Duodenal mucosa (tissue), 2 donors: ENCODE measurements at regions not wholly inside any gene's neighbourhood (a gene's known extent, or its start where the extent isn't known, plus 50 kb on each side); places are given as distances from the start of the nearest gene placed in this dataset.

Source experiments
- H3K27ac ChIP-seq: one replicate; pipeline ENCODE4 v1.7.0; 2013; ENCODE audit warnings: low read depth, low read length
- H3K27me3 ChIP-seq, 2 donors: one replicate each; pipeline ENCODE4 v1.7.0; 2013; ENCODE audit warnings: low read length in 2 of 2, control low read depth in 1 of 2; ENCODE audit not compliant: insufficient read depth in 2 of 2, control insufficient read depth in 1 of 2
- H3K36me3 ChIP-seq, 2 donors: one replicate each; pipeline ENCODE4 v1.7.0; 2013; ENCODE audit warnings: low read length in 2 of 2, control low read depth in 1 of 2; ENCODE audit not compliant: insufficient read depth in 2 of 2, control insufficient read depth in 1 of 2
- H3K4me1 ChIP-seq, 2 donors: one replicate each; pipeline ENCODE4 v1.7.0; 2013; ENCODE audit warnings: low read length in 2 of 2, control low read depth in 1 of 2; ENCODE audit not compliant: insufficient read depth in 2 of 2, control insufficient read depth in 1 of 2
- H3K4me3 ChIP-seq, 2 donors: one replicate each; pipeline ENCODE4 v1.7.0; 2013; ENCODE audit warnings: low read length in 2 of 2, low read depth in 1 of 2
- H3K9ac ChIP-seq, 2 donors: one replicate each; pipeline ENCODE4 v1.7.0; 2013; ENCODE audit warnings: low read length in 2 of 2, low read depth in 1 of 2
- H3K9me3 ChIP-seq, 2 donors: one replicate each; pipeline ENCODE4 v1.7.0; 2013; ENCODE audit warnings: low read length in 2 of 2, control low read depth in 1 of 2; ENCODE audit not compliant: control insufficient read depth in 1 of 2

GRCh38 chr14:86513056-86513455, 983.1 kb downstream of the FLRT2 start:
- H3K27me3 ChIP-seq, result no peaks in the 10 kb centered on the region
- H3K9me3 ChIP-seq, result peaks cover 0 to 1% of the 10 kb centered on the region in 2 donors
- peaks cover 0 to 9% of the 10 kb centered on the region in 2 donors for H3K4me1 ChIP-seq
- H3K27ac ChIP-seq, result no peak overlapping the region
- H3K4me3 ChIP-seq, result no peak overlapping the region
- H3K9ac ChIP-seq, result no peak overlapping the region
- H3K36me3 ChIP-seq, result no peaks in the 10 kb centered on the region

GRCh38 chr14:86510491-86510890, 980.5 kb downstream of the FLRT2 start:
- Histone ChIP-seq H3K36me3 (no peaks in the 10 kb centered on the region), H3K4me1 (peaks cover 0 to 9% of the 10 kb centered on the region in 2 donors), H3K4me3 (no peak overlapping the region), H3K9me3 (peaks cover 0 to 4% of the 10 kb centered on the region in 2 donors), H3K9ac (no peak overlapping the region), H3K27me3 (no peaks in the 10 kb centered on the region), H3K27ac (no peak overlapping the region)

- H3K36me3 ChIP-seq, result no peaks in the 10 kb centered on the region
- no peak overlapping the region for H3K27ac ChIP-seq
- H3K4me3 ChIP-seq, result no peak overlapping the region
- H3K27me3 ChIP-seq, result no peaks in the 10 kb centered on the region
- H3K4me1 ChIP-seq, result no peaks in the 10 kb centered on the region
- H3K9ac ChIP-seq, result no peak overlapping the region
- peaks cover 0 to 3% of the 10 kb centered on the region in 2 donors for H3K9me3 ChIP-seq
Measured at GRCh38 chr14:86505808-86506207, 975.9 kb downstream of the FLRT2 start.

GRCh38 chr14:86501611-86502010, 971.7 kb downstream of the FLRT2 start:
- Histone ChIP-seq H3K9me3 (peaks cover 0 to 3% of the 10 kb centered on the region in 2 donors), H3K4me1 (no peaks in the 10 kb centered on the region), H3K36me3 (no peaks in the 10 kb centered on the region), H3K4me3 (no peak overlapping the region), H3K27ac (no peak overlapping the region), H3K9ac (no peak overlapping the region), H3K27me3 (no peaks in the 10 kb centered on the region)

- Histone ChIP-seq H3K9me3 (no peaks in the 10 kb centered on the region), H3K27ac (no peak overlapping the region), H3K27me3 (no peaks in the 10 kb centered on the region), H3K4me3 (no peak overlapping the region), H3K4me1 (peaks cover 0 to 3% of the 10 kb centered on the region in 2 donors), H3K9ac (no peak overlapping the region), H3K36me3 (no peaks in the 10 kb centered on the region)
Measured at GRCh38 chr14:86491743-86492142, 961.8 kb downstream of the FLRT2 start.

- H3K27ac ChIP-seq, result no peak overlapping the region
- H3K27me3 ChIP-seq, result no peaks in the 10 kb centered on the region
- no peaks in the 10 kb centered on the region for H3K9me3 ChIP-seq
- no peak overlapping the region for H3K4me3 ChIP-seq
- no peaks in the 10 kb centered on the region for H3K4me1 ChIP-seq
- no peak overlapping the region for H3K9ac ChIP-seq
- no peaks in the 10 kb centered on the region for H3K36me3 ChIP-seq
Measured at GRCh38 chr14:86481104-86481503, 951.2 kb downstream of the FLRT2 start.

- peaks cover 0 to 3% of the 10 kb centered on the region in 2 donors for H3K9me3 ChIP-seq
- no peaks in the 10 kb centered on the region for H3K27me3 ChIP-seq
- no peak overlapping the region for H3K4me3 ChIP-seq
- H3K36me3 ChIP-seq, result no peaks in the 10 kb centered on the region
- no peaks in the 10 kb centered on the region for H3K4me1 ChIP-seq
- no peak overlapping the region for H3K27ac ChIP-seq
- H3K9ac ChIP-seq, result no peak overlapping the region
Measured at GRCh38 chr14:86464341-86464740, 934.4 kb downstream of the FLRT2 start.

GRCh38 chr14:86462193-86462753, 932.3 kb downstream of the FLRT2 start:
- peaks cover 0 to 1% of the 10 kb centered on the region in 2 donors for H3K9me3 ChIP-seq
- H3K36me3 ChIP-seq, result no peaks in the 10 kb centered on the region
- H3K27me3 ChIP-seq, result no peaks in the 10 kb centered on the region
- no peak overlapping the region for H3K27ac ChIP-seq
- no peak overlapping the region for H3K4me3 ChIP-seq
- no peaks in the 10 kb centered on the region for H3K4me1 ChIP-seq
- H3K9ac ChIP-seq, result no peak overlapping the region

- Histone ChIP-seq H3K9me3 (peaks cover 0 to 7% of the 10 kb centered on the region in 2 donors), H3K4me3 (no peak overlapping the region), H3K9ac (no peak overlapping the region), H3K27me3 (no peaks in the 10 kb centered on the region), H3K36me3 (no peaks in the 10 kb centered on the region), H3K27ac (no peak overlapping the region), H3K4me1 (no peaks in the 10 kb centered on the region)
Measured at GRCh38 chr14:86457481-86458135, 927.7 kb downstream of the FLRT2 start.

GRCh38 chr14:86450085-86450484, 920.1 kb downstream of the FLRT2 start:
- H3K4me3 ChIP-seq, result no peak overlapping the region
- no peak overlapping the region for H3K27ac ChIP-seq
- no peaks in the 10 kb centered on the region for H3K36me3 ChIP-seq
- no peaks in the 10 kb centered on the region for H3K27me3 ChIP-seq
- H3K9ac ChIP-seq, result no peak overlapping the region
- no peaks in the 10 kb centered on the region for H3K4me1 ChIP-seq
- peaks cover 0 to 4% of the 10 kb centered on the region in 2 donors for H3K9me3 ChIP-seq
